Hepatocyte (in vitro differentiated cells): ENCODE measurements at regions not wholly inside any gene's neighbourhood (a gene's known extent, or its start where the extent isn't known, plus 50 kb on each side); places are given as distances from the start of the nearest gene placed in this dataset.

Experiments
- CTCF ChIP-seq: fragments of 200-600 bp; sonication (generic); IDR thresholded peaks from 2 replicates; pipeline ENCODE4 v1.5.1; 2016; ENCODE audit warnings: antibody characterized with exemption, mild to moderate bottlenecking; ENCODE audit not compliant: poor library complexity
- EZH2 ChIP-seq: fragments of 200-600 bp; sonication (generic); IDR thresholded peaks from 2 replicates; pipeline ENCODE4 v1.6.1; 2016; ENCODE audit warnings: antibody characterized with exemption, mild to moderate bottlenecking, borderline replicate concordance
- EZH2phosphoT487 ChIP-seq: fragments of 200-600 bp; sonication (generic); IDR thresholded peaks from one replicate; pipeline ENCODE4 v1.6.1; 2018; ENCODE audit warnings: antibody characterized with exemption, mild to moderate bottlenecking, low read depth, moderate library complexity; ENCODE audit not compliant: unreplicated experiment, severe bottlenecking

GRCh38 chrX:861921-862320 lies 231.3 kb downstream of the SHOX start:
- TF ChIP-seq CTCF (no peak), EZH2 (no peak), EZH2phosphoT487 (no peak)
